Astrocyte of the cerebellum (primary cell): ENCODE measurements at regions not wholly inside any gene's neighbourhood (a gene's known extent, or its start where the extent isn't known, plus 50 kb on each side); places are given as distances from the start of the nearest gene placed in this dataset.

ENCODE experiments used
- DNase-seq: peaks from one replicate; pipeline ENCODE4 v3.0.0-alpha.2; 2011; ENCODE audit warnings: low read depth
- H3K4me3 ChIP-seq: 2 replicates; pipeline ENCODE4 v1.5.1; 2011; ENCODE audit warnings: mild to moderate bottlenecking, low read depth, low read length, moderate library complexity
- in situ Hi-C: cut with HindIII; loops from 2 replicates; pipeline ENCODE4 v1.10.0; 2017; ENCODE audit warnings: low sequenced_read_pairs
- TF ChIP-seq, protein P1 (sequence below): IDR thresholded peaks from 2 replicates; pipeline ENCODE4 v1.5.1; 2012; ENCODE audit warnings: low read length, low read depth, moderate library complexity, mild to moderate bottlenecking; ENCODE audit errors: missing control alignments

DNA sequence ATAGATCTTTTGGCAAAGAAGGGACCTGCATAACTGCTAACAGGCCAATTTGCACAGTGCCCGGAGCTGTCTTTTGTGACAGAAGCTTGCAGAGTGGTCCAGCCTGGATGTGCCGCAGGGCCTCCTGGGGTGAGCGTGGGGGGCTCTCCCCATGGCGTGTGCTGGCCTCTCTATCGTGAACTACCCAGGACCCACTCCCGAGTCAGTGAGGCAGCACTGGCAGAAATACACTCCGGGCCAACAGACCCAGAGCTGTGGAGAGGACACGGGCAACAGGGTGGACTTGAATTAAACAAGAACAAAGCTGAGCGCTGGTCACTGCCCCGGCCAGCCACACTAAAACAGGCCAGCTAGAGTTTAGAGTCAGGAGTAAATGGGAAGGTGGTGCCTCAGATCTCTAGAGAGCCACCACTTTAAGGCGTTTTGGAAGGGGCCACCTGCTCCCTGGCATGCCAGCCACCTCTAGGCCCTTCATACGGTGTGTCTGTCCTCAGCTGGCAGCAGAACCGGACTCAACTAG, 152.1 kb downstream of the KLF13 start:
- TF ChIP-seq, protein P1, sequence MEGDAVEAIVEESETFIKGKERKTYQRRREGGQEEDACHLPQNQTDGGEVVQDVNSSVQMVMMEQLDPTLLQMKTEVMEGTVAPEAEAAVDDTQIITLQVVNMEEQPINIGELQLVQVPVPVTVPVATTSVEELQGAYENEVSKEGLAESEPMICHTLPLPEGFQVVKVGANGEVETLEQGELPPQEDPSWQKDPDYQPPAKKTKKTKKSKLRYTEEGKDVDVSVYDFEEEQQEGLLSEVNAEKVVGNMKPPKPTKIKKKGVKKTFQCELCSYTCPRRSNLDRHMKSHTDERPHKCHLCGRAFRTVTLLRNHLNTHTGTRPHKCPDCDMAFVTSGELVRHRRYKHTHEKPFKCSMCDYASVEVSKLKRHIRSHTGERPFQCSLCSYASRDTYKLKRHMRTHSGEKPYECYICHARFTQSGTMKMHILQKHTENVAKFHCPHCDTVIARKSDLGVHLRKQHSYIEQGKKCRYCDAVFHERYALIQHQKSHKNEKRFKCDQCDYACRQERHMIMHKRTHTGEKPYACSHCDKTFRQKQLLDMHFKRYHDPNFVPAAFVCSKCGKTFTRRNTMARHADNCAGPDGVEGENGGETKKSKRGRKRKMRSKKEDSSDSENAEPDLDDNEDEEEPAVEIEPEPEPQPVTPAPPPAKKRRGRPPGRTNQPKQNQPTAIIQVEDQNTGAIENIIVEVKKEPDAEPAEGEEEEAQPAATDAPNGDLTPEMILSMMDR = no peak
- no peak overlapping the region for H3K4me3 ChIP-seq
- no peak for DNase-seq
- in situ Hi-C loops = loop anchor here (5.0 kb wide), 3 partner anchors 71 to 266 kb away; no protein-coding TSS in a partner anchor

DNA sequence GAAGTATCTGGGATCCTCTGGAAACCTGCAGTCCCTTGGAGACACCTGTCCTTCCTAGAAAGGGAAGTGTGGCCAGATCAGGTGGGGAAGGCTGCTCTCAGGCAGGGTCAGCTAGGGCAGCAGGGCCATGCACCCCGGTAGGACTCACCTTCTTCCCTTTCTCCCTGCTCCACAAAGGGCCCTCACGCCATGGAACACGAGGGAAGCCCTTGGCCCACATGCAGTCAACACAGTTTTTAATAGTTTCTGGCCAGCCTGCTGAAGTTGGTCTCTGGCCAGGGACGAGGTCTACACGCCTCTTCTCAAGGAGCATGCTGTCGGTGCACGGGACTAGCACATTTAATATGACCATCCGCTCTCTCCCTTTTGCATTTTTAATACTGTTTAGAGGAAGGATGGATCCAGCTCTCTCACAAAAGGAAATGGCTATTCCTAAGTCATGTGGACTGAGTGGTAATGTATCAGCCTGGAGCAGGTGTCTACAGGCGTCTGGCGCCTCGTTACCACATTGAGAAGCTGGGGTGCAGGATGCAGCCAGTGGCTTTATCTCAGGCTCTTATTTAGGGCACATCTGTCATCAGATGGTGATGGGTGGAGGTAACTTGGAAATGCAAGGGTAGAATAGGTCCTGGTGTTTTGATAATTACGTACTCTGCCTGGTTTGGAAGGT, 153.9 kb downstream of the KLF13 start:
- in situ Hi-C loops = no loop called here
- TF ChIP-seq, protein P1 = no peak
- H3K4me3 ChIP-seq = no peak overlapping the region
- DNase-seq = no peak

DNA sequence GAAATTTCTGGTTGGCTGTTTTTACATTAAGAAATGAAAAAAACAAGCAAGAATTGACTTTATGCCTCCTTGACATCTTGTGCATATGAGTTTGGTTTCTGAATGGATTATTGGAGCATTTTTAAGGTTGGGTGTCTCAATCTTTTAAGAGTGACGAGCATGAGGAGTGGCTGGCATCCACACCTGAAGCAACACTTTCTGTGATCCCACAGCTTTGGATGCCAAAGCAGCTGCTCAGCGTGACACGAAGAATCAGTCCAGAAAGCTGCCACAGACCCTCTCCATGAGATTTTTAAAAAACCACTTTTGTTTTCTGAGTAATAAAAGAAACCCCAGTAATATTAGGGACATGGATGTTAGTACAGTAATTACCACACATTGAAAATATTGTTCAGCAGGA, 154.5 kb downstream of the KLF13 start:
- H3K4me3 ChIP-seq = no peak overlapping the region
- TF ChIP-seq, protein P1 = no peak
- DNase-seq = no peak
- in situ Hi-C loops = no loop called here

DNA sequence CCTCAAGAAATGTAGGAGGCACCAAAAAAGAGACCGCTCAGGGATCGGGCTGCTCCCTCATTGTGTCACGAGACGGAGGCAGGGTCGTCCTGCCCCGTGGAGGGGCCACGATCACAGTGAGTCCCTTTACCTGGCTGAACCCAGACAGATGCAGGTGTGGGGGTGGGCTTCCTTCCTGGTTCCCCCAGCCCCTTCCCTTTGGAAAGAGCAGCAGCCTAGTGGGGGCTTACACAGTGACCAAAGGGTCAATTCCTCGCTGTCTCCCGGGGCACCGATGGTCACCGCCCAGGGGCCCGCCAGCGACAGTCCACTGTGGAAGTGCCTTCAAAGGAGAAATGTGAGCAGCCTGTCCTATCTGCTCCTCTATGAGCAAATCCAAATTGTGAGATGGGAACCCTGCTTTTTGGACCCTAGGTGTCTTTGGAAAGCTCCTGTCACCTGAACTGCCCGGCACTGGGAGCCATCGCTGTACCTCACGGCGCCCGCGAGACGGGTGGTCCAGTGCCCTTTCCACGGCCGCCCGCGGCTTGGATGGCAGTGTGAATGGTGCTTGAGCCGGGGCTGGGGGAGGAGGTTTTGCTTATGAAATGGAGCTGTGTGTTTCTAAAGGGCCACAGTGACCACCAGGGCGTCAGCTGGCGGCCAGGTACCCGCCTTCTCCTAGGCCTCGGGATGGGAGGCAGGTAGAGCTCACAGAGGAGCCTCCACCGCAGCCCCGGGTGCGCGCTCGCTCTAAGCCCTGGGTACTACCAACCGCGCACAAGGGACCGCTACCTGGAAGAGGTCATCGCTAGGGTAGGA, 155.7 kb downstream of the KLF13 start:
- TF ChIP-seq, protein P1 = no peak
- no peak overlapping the region for H3K4me3 ChIP-seq
- in situ Hi-C loops = no loop called here
- no peak for DNase-seq

DNA sequence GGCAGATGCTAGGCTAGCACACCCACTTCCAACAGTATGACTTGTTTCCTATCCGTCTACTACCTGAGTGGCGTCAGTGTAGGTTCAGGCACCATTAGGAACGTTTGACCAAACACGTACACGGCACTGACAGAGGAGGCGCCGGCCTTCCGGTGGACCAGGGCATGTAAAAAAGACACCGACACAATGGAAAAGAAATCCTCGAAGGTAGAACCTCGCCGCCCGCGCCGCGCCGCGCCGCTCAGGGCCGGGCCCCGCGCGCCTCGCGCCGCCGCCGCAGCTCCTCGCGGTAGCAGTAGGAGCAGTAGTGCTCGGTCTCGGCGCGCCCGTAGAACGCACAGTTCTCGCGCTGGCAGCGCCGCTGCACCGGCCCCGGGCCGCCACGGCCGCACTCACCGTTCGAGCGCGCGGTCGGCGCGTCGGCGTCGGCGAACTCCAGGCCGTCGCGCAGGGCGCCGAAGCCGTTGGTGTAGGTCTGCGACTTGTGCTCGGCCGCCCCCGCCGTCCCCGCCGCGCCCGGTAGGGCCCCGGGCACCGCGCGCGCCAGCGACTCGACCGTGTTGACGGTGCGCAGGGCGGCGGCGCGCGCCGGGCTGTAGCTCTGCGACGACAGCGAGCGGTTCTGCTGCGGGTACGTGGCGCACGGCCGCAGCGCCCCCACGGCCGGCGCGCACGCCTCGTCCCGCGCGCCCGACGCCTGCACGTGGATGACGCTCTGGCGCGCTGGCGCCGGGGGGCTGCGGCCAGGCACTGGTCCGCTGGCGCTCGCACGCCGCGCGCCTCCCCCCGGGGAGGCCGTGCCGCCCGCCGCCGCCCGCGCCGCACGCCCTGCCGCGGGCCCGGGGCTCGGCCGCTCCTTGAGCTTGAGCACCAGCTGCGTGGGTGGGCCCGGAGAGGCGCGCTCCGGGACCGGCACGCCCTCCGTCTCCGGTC, 156.7 kb downstream of the KLF13 start:
- no peak for DNase-seq
- in situ Hi-C loops = no loop called here
- TF ChIP-seq, protein P1 = no peak
- H3K4me3 ChIP-seq = no peak overlapping the region
